Ureter (tissue), 1 donor: ENCODE measurements at regions not wholly inside any gene's neighbourhood (a gene's known extent, or its start where the extent isn't known, plus 50 kb on each side); places are given as distances from the start of the nearest gene placed in this dataset.

Source experiments
- DNase-seq: peaks from one replicate; pipeline ENCODE4 v3.0.0-alpha.2; 2020; ENCODE audit warnings: low spot score
- donor health status: DM: yes; HTN: yes; CAD: no.

GRCh38 chr13:91273675-91274074 is 73.8 kb upstream of the MIR17HG start:
- no peak for DNase-seq

DNA sequence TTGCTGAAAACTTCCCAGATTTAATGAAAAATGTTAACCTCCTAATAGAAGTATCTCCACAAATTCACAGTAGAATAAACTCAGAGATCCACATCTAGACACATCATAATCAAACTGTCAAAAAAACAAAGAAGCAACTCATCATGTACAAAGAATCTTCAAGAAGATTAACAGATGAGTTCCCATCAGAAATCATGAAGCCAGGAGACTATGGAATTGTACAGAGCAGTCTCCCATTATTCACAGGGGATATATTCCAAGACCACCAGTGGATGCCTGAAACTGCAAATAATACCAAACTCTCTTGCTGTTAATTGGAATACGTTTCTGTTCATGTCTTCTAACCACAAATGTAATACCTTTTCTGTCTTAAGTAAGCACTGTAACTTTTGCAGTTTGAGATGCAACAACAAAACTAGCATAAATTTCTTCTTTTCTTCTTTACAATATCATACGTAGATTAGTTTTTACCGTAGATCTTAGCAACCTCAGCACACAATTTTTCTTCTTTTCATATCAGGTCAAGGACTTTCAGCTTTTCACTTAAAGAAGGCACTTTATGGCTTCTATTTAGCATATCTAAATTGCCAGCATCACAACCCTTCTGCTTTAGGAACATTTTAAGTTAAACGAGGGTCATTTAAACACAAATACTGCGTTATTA is 70.3 kb upstream of the MIR17HG start:
- no peak for DNase-seq

DNA sequence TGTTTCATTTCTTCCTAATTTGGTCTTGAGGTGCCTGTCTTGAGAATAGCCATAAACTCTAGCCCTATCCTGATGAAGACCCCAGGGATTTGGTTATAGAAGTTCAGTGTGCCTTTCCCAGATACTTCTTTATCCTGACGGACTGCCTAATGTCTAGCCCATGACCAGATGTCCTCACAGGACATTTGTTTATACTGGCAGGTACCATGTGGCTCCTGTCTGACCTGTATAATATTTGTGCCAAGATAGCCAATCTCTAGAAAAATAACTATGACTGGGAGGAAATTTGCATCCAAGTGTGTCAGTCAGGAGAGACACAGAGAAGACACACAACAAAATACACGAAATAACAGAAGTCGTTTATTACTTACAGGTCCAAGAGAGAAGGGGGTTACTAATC is 69.2 kb upstream of the MIR17HG start:
- no peak for DNase-seq

DNA sequence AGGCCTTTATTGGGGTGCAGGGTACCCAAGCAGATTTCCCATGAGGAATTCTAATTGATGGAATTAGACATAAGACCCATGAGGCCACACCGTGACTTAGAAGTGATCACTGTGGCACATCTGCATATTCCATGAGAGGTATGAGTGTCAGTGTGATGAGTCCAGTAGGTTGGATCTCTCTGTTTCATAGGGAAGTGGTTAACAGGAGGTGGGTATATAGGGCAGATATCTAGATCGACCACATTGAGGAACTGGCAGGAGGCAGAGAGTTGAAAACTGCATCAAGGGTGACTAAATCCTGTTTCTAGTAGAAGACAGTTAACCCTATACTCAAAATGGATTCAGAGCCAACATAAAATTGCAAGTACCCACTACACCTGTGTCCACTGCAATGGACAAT is 68.6 kb upstream of the MIR17HG start:
- DNase-seq, result no peak

DNA sequence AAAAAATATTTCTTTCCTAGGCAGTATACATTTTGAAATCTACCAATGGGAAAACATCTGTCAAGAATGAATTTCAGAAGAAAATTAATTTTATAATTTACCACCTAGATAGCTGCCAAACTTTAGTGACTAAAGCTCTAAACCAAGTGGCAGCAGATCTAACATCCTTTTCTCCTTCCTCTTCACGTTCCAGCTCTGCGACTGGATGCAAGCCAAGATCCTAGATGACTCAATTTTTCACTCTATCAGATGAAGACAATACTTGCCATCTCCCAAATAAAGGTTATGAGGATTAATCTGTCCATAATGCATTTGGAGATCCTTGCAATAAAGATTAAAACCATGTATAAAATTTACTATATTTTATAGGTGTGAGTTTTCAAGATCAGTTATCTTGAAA is 66.7 kb upstream of the MIR17HG start:
- no peak for DNase-seq

DNA sequence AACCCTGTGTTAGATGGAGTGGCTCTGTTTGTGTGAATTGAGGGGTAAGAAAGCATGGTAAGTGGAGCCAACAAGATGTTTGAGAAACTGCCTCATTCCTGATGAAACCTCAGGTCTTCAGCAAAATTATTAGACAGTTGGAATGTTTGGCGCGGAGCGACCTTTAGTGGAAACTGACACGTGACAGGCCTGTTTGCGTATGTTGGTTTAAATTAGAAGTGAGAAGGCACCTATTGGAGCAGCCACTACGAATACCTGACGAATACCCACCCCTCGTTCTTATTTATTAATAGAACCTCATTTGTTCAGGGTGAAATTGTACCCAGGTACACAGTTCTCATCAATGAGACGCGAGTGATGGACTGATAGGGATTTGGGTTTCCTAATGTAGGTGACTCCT is 63.2 kb upstream of the MIR17HG start:
- DNase-seq, result no peak

DNA sequence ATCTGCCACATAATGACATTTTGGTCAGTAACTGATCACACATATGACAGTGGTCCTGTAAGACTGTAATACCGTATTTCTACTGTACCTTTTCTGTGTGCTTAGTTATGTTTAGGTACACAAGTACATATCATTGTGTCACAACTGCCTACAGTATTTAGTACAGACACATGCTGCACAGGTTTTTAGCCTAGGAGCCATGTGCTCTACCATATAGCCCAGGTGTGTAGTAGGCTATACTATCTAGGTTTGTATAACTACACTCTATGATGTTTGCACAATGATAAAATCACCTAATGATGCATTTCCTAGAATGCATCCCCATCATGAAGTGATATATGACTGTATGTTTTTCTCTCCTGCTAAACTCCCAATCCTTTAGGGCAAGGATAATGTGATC is 61.2 kb upstream of the MIR17HG start:
- DNase-seq, result no peak

- DNase-seq, result no peak
Measured at GRCh38 chr13:91291078-91291477, 56.4 kb upstream of the MIR17HG start.

DNA sequence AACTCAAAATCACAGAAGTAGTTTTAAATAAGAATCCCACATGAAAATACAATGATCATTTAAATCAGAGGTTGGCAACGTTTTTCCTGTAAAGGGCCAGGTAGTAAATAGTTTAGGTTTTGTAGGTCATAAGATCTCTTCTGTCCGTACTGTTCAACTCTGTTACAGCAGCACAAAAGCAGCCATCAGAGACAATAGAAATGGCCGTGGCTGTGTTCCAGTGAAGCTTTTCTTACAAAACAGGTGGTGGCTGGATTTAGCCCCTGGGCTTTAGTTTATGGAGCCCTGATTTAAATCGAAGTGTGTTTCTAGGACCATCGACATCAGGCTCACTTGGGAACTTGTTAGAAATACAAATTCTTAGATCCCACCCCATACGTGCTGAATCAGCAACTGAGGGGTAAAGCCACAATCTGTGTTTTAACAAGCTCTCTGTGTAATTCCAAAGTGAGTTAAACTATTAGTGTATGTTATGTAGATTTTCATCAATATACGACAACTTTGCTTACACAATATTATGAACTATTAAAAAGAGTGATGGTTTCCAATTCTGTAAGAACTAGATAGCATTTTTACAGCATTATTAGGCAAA is 54.8 kb upstream of the MIR17HG start:
- no peak for DNase-seq

- no peak for DNase-seq
Measured at GRCh38 chr13:91295712-91296410, 51.6 kb upstream of the MIR17HG start.

DNA sequence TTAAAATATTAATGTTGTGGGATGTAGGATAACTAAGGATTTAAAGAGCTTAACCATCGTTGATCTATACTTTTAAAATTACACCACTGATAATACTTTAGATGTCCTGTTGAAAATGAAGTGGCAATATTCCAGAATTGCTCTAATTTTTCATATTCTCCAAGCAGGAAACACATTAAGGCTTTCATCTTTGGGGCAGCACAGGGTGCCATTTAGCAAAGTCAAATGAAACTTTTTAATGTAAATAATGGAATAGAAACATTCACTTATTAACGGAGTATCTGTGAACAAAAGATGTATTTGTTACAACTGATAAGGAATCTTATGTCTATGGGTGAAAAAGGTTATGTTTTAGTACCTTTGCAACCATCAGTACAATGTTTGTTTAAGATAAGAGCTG is 50.0 kb upstream of the MIR17HG start:
- DNase-seq, result no peak
